RWPE2 (cell line): ENCODE measurements at regions not wholly inside any gene's neighbourhood (a gene's known extent, or its start where the extent isn't known, plus 50 kb on each side); places are given as distances from the start of the nearest gene placed in this dataset.

Experiments
- ATAC-seq: fragments of 200-7000 bp; cut with Tn5 transposase; 3 replicates; pipeline ENCODE4 v1.9.1; 2021; ENCODE audit warnings: low read depth
- DNase-seq: peaks from one replicate; pipeline ENCODE4 v3.0.0-alpha.2; 2020; ENCODE audit warnings: low spot score
- H3K27ac ChIP-seq: fragments of 450-650 bp; 2 replicates; pipeline ENCODE4 v1.5.1; 2017; ENCODE audit warnings: mild to moderate bottlenecking; ENCODE audit not compliant: poor library complexity, severe bottlenecking
- H3K27me3 ChIP-seq: fragments of 250-450 bp; sonication (Bioruptor Pico); 2 replicates; pipeline ENCODE4 v1.5.1; 2021; ENCODE audit warnings: mild to moderate bottlenecking, moderate library complexity; ENCODE audit not compliant: insufficient read depth, poor library complexity, severe bottlenecking
- H3K36me3 ChIP-seq: fragments of 250-450 bp; sonication (Bioruptor Pico); 2 replicates; pipeline ENCODE4 v1.5.1; 2020; ENCODE audit warnings: low read depth, mild to moderate bottlenecking, moderate library complexity
- H3K4me1 ChIP-seq: fragments of 250-450 bp; sonication (Bioruptor Pico); 2 replicates; pipeline ENCODE4 v1.5.1; 2021; ENCODE audit warnings: mild to moderate bottlenecking, moderate library complexity; ENCODE audit not compliant: insufficient read depth, poor library complexity, severe bottlenecking
- H3K4me3 ChIP-seq: fragments of 250-450 bp; sonication (Bioruptor Pico); 2 replicates; pipeline ENCODE4 v1.5.1; 2021; ENCODE audit warnings: mild to moderate bottlenecking, moderate library complexity; ENCODE audit not compliant: severe bottlenecking
- H3K9me3 ChIP-seq: fragments of 250-450 bp; sonication (Bioruptor Pico); 2 replicates; pipeline ENCODE4 v1.5.1; 2021; ENCODE audit warnings: mild to moderate bottlenecking, moderate library complexity; ENCODE audit not compliant: severe bottlenecking
- CTCF ChIP-seq: fragments of 450-650 bp; IDR thresholded peaks from one replicate; pipeline ENCODE4 v1.5.1; 2017; ENCODE audit warnings: mild to moderate bottlenecking, moderate library complexity; ENCODE audit not compliant: poor library complexity, severe bottlenecking

GRCh38 chr2:100643467-100643866, 80.7 kb downstream of the PDCL3 start:
- no peak overlapping the region for H3K27ac ChIP-seq
- H3K27me3 ChIP-seq = no peaks in the 10 kb centered on the region
- no peaks in the 10 kb centered on the region for H3K4me1 ChIP-seq
- no peak for TF ChIP-seq CTCF
- no peak for ATAC-seq
- no peaks in the 10 kb centered on the region for H3K36me3 ChIP-seq
- DNase-seq = no peak
- H3K9me3 ChIP-seq = no peaks in the 10 kb centered on the region
- no peak overlapping the region for H3K4me3 ChIP-seq

- no peak overlapping the region for H3K27ac ChIP-seq
- DNase-seq (no peak), ATAC-seq (no peak)
- no peaks in the 10 kb centered on the region for H3K27me3 ChIP-seq
- no peak for TF ChIP-seq CTCF
- H3K4me3 ChIP-seq = no peak overlapping the region
- no peaks in the 10 kb centered on the region for H3K9me3 ChIP-seq
- no peaks in the 10 kb centered on the region for H3K4me1 ChIP-seq
- H3K36me3 ChIP-seq = no peaks in the 10 kb centered on the region
Measured at GRCh38 chr2:100643906-100644501, 81.2 kb downstream of the PDCL3 start.

- ATAC-seq (no peak), DNase-seq (no peak)
- no peaks in the 10 kb centered on the region for H3K9me3 ChIP-seq
- H3K27ac ChIP-seq = no peak overlapping the region
- no peaks in the 10 kb centered on the region for H3K36me3 ChIP-seq
- no peak for TF ChIP-seq CTCF
- H3K27me3 ChIP-seq = no peaks in the 10 kb centered on the region
- no peak overlapping the region for H3K4me3 ChIP-seq
- H3K4me1 ChIP-seq = no peaks in the 10 kb centered on the region
Measured at GRCh38 chr2:100645695-100646429, 83.1 kb downstream of the PDCL3 start.

GRCh38 chr2:100647709-100648108, 84.9 kb downstream of the PDCL3 start:
- H3K9me3 ChIP-seq = no peaks in the 10 kb centered on the region
- H3K27ac ChIP-seq = no peak overlapping the region
- no peak overlapping the region for H3K4me3 ChIP-seq
- no peak for TF ChIP-seq CTCF
- no peaks in the 10 kb centered on the region for H3K36me3 ChIP-seq
- ATAC-seq = no peak
- no peaks in the 10 kb centered on the region for H3K4me1 ChIP-seq
- H3K27me3 ChIP-seq = no peaks in the 10 kb centered on the region
- no peak for DNase-seq

GRCh38 chr2:100650151-100650550, 87.4 kb downstream of the PDCL3 start:
- H3K4me1 ChIP-seq = no peaks in the 10 kb centered on the region
- no peak for TF ChIP-seq CTCF
- H3K9me3 ChIP-seq = no peaks in the 10 kb centered on the region
- H3K27me3 ChIP-seq = no peaks in the 10 kb centered on the region
- ATAC-seq (no peak), DNase-seq (no peak)
- H3K4me3 ChIP-seq = no peak overlapping the region
- no peak overlapping the region for H3K27ac ChIP-seq
- no peaks in the 10 kb centered on the region for H3K36me3 ChIP-seq
